ENCODE measurements at regions not wholly inside any gene's neighbourhood (a gene's known extent, or its start where the extent isn't known, plus 50 kb on each side); places are given as distances from the start of the nearest gene placed in this dataset.
A peak's percentile ranks its signal among the peaks of the same experiment; 100 is the strongest.

DNA sequence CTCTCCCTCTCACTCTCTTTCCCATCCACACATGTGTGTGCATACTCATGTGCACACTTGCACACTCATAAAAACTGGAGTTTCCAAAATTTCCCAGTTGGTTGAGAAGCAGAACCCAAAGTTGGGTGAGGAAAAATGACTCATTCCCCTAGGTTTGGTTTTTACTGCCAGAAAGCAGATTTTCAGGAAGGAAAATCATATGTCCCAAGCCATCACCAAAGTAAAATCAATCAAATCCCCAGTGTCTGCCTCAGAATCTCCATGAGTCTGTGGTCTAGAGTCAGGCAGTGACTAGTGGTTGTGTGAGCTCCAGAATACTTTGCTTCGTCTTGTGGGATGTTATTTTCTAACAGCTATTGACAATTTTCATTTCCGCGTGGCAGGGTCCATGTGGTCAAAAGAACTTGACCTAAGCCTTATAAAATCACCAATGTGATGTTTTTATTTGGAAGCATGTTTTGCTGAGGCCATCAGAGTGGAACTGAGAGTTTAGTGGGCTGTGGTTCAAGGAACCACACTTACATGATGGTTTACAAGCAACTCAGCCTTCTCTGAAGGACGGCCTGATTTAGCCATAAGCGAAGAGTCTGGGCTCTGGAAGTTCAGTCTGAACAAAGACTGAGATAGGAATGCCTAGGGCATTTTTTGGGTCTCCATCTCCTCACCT is 81.9 kb upstream of the CCN6 start:
- no peaks in the 10 kb centered on the region for H4K20me1 ChIP-seq (replicated peaks; ENCODE audit: control insufficient read depth, insufficient read depth, low read length)
- TF ChIP-seq C11orf30 (IDR thresholded peaks at IDR 0.05; ENCODE audit: low read depth) (0 out of 2 replicates have a peak, but pooled peaks have one; percentile 3), KLF10 (CRISPR knock-in tag; IDR thresholded peaks at IDR 0.05) (no peak)
- no peaks in the 10 kb centered on the region for H3K4me1 ChIP-seq (replicated peaks in 1 of 2; ENCODE audit: control insufficient read depth in 2 of 2, insufficient read depth in 2 of 2, low read length in 2 of 2)
- no peaks in the 10 kb centered on the region for H3K36me3 ChIP-seq (ENCODE audit: control insufficient read depth, insufficient read depth, low read length)
- no peak overlapping the region for H3K9ac ChIP-seq (ENCODE audit: insufficient read depth in 1 of 2, low read depth in 2 of 2, low read length in 2 of 2)
- H3K9me3 ChIP-seq (replicated peaks; ENCODE audit: control insufficient read depth, insufficient read depth, low read depth, low read length), result no peaks in the 10 kb centered on the region; the same call in 1 of the 2 replicates
- ChIA-PET POLR2A (interaction anchor here (0.6 kb wide), 1 partner anchor 1445 kb away, joined by 3 read pairs; no protein-coding TSS in a partner anchor), CTCF (ENCODE audit: low intra/inter-chr PET ratio) (no interaction called here)
- in situ Hi-C loops (cut with MboI) (no loop called here), intact Hi-C loops (cut with micrococcal nuclease) (no loop called here)
- H3K4me3 ChIP-seq, result no peak overlapping the region
- H3K27me3 ChIP-seq (ENCODE audit: control insufficient read depth in 2 of 2, insufficient read depth in 2 of 2, low read length in 2 of 2), result peaks cover 3 to 6% of the 10 kb centered on the region in 2 experiments; a peak in 3 of 5 replicates
- ATAC-seq (no peak), FAIRE-seq (no peak), DNase-seq (ENCODE audit: extremely low read depth in 1 of 4, low spot score in 3 of 4) (no peak)
- H3K9me1 ChIP-seq (ENCODE audit: control insufficient read depth, insufficient read depth, low read length), result no peaks in the 10 kb centered on the region
- 0% methylated on average over 5 of the region's 5 CpGs for WGBS (ENCODE audit: insufficient coverage, low coverage, missing lambda C conversion rate)
- no peak overlapping the region for H3K4me2 ChIP-seq (ENCODE audit: insufficient read depth, low read length)
- no peak overlapping the region for H2AFZ ChIP-seq (ENCODE audit: low read depth, low read length)
- no peak overlapping the region for H3K27ac ChIP-seq (ENCODE audit: extremely low read depth, low read depth, low read length)
- H3K79me2 ChIP-seq (ENCODE audit: control insufficient read depth, insufficient read depth, low read length), result no peaks in the 10 kb centered on the region
- BruUV-seq (replicated peaks), result no TSS peak

- Histone ChIP-seq H3K27ac (ENCODE audit: extremely low read depth, low read depth, low read length) (no peak overlapping the region), H3K4me1 (replicated peaks in 1 of 2; ENCODE audit: control insufficient read depth in 2 of 2, insufficient read depth in 2 of 2, low read length in 2 of 2) (no peaks in the 10 kb centered on the region), H3K9me3 (replicated peaks; ENCODE audit: control insufficient read depth, insufficient read depth, low read depth, low read length) (no peaks in the 10 kb centered on the region; the same call in 1 of the 2 replicates), H2AFZ (ENCODE audit: low read depth, low read length) (no peak overlapping the region), H3K4me3 (no peak overlapping the region), H3K36me3 (ENCODE audit: control insufficient read depth, insufficient read depth, low read length) (no peaks in the 10 kb centered on the region), H3K4me2 (ENCODE audit: insufficient read depth, low read length) (no peak overlapping the region), H3K27me3 (ENCODE audit: control insufficient read depth in 2 of 2, insufficient read depth in 2 of 2, low read length in 2 of 2) (peaks cover 3 to 6% of the 10 kb centered on the region in 2 experiments; a peak in 3 of 5 replicates), H3K9ac (ENCODE audit: insufficient read depth in 1 of 2, low read depth in 2 of 2, low read length in 2 of 2) (no peak overlapping the region), H3K9me1 (ENCODE audit: control insufficient read depth, insufficient read depth, low read length) (no peaks in the 10 kb centered on the region), H3K79me2 (ENCODE audit: control insufficient read depth, insufficient read depth, low read length) (no peaks in the 10 kb centered on the region), H4K20me1 (replicated peaks; ENCODE audit: control insufficient read depth, insufficient read depth, low read length) (no peaks in the 10 kb centered on the region)
- ChIA-PET POLR2A (no interaction called here), CTCF (ENCODE audit: low intra/inter-chr PET ratio) (no interaction called here)
- no peak for TF ChIP-seq CBFA2T2 (conservative IDR thresholded peaks at IDR 0.05)
- TF ChIP-seq NCOR1 (IDR thresholded peaks at IDR 0.05), result no peak
- TF ChIP-seq CHD2 (IDR thresholded peaks at IDR 0.05; ENCODE audit: low read depth, low read length), result no peak
- no peak for TF ChIP-seq MCM5 (IDR thresholded peaks at IDR 0.05; ENCODE audit: low read depth)
- TF ChIP-seq CHCHD3 (CRISPR knock-in tag; IDR thresholded peaks at IDR 0.05), result no peak
- no peak for TF ChIP-seq KDM4B (IDR thresholded peaks at IDR 0.05; ENCODE audit: borderline replicate concordance in 2 of 2, low read depth in 1 of 2)
- TF ChIP-seq MCM7 (IDR thresholded peaks at IDR 0.05), result no peak
- TF ChIP-seq MEF2A (IDR thresholded peaks at IDR 0.05; ENCODE audit: control insufficient read depth, low read depth, low read length), result no peak
- TF ChIP-seq NFATC3 (IDR thresholded peaks at IDR 0.05), result no peak
- TF ChIP-seq MECOM (CRISPR knock-in tag; IDR thresholded peaks at IDR 0.05), result no peak
- no peak for TF ChIP-seq CREM (IDR thresholded peaks at IDR 0.05; ENCODE audit: low read depth)
- TF ChIP-seq SNIP1 (IDR thresholded peaks at IDR 0.05; ENCODE audit: low read depth), result no peak
- TF ChIP-seq MTA1 (IDR thresholded peaks at IDR 0.05; ENCODE audit: borderline replicate concordance), result no peak
- no peak for TF ChIP-seq ZSCAN29 (IDR thresholded peaks at IDR 0.05)
- TF ChIP-seq, protein P1, sequence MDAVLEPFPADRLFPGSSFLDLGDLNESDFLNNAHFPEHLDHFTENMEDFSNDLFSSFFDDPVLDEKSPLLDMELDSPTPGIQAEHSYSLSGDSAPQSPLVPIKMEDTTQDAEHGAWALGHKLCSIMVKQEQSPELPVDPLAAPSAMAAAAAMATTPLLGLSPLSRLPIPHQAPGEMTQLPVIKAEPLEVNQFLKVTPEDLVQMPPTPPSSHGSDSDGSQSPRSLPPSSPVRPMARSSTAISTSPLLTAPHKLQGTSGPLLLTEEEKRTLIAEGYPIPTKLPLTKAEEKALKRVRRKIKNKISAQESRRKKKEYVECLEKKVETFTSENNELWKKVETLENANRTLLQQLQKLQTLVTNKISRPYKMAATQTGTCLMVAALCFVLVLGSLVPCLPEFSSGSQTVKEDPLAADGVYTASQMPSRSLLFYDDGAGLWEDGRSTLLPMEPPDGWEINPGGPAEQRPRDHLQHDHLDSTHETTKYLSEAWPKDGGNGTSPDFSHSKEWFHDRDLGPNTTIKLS (IDR thresholded peaks at IDR 0.05; ENCODE audit: borderline replicate concordance, low read depth), result no peak
- FAIRE-seq (no peak), DNase-seq (ENCODE audit: extremely low read depth in 1 of 4, low spot score in 3 of 4) (no peak), ATAC-seq (no peak)
- WGBS (ENCODE audit: insufficient coverage, low coverage, missing lambda C conversion rate), result 0% methylated on average over 5 of the region's 5 CpGs
- no TSS peak for BruUV-seq (replicated peaks)
- in situ Hi-C loops (cut with MboI), result no loop called here
- intact Hi-C loops (cut with micrococcal nuclease), result no loop called here
Measured at GRCh38 chr6:111972745-111973117, 81.2 kb upstream of the CCN6 start.

All from K562 (cell line).